ENCODE measurements at regions not wholly inside any gene's neighbourhood (a gene's known extent, or its start where the extent isn't known, plus 50 kb on each side); places are given as distances from the start of the nearest gene placed in this dataset.

DNA sequence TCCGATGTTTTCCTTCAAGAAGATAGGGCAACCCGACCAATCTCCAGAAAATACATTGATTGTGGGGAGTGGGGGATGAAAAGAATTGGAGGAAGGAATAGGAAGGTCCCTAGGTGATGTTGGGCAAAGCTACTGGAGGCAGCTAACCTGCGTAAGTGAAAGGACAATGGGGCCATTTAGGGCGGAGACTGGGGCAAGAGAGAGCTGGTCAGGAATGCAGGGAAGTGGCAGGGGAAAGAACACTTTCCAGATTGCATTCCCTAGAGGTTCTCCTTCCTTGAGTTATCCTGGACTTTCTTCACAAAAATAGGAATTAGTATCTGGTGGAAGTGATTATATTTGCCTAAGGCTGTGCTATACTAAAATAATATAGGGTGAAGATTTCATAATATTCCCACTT lies 151.8 kb upstream of the HMGA2 start:
- TF ChIP-seq, protein P1, sequence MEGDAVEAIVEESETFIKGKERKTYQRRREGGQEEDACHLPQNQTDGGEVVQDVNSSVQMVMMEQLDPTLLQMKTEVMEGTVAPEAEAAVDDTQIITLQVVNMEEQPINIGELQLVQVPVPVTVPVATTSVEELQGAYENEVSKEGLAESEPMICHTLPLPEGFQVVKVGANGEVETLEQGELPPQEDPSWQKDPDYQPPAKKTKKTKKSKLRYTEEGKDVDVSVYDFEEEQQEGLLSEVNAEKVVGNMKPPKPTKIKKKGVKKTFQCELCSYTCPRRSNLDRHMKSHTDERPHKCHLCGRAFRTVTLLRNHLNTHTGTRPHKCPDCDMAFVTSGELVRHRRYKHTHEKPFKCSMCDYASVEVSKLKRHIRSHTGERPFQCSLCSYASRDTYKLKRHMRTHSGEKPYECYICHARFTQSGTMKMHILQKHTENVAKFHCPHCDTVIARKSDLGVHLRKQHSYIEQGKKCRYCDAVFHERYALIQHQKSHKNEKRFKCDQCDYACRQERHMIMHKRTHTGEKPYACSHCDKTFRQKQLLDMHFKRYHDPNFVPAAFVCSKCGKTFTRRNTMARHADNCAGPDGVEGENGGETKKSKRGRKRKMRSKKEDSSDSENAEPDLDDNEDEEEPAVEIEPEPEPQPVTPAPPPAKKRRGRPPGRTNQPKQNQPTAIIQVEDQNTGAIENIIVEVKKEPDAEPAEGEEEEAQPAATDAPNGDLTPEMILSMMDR (IDR thresholded peaks at IDR 0.05; ENCODE audit: extremely low read depth in 1 of 2, insufficient read depth in 1 of 2, low read depth in 1 of 2, low read length in 2 of 2), result no peak
- TF ChIP-seq POLR2A (IDR thresholded peaks at IDR 0.05; ENCODE audit: low read depth, low read length), result no peak
- TF ChIP-seq POLR2AphosphoS5 (IDR thresholded peaks at IDR 0.05; ENCODE audit: insufficient read depth, low read depth, low read length), result no peak
- TF ChIP-seq, protein P2, sequence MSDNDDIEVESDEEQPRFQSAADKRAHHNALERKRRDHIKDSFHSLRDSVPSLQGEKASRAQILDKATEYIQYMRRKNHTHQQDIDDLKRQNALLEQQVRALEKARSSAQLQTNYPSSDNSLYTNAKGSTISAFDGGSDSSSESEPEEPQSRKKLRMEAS (IDR thresholded peaks at IDR 0.05; ENCODE audit: insufficient read depth, insufficient read length), result no peak
- TF ChIP-seq EZH2 (IDR thresholded peaks at IDR 0.05; ENCODE audit: borderline replicate concordance, low read depth, low read length, severe bottlenecking), result no peak
- TF ChIP-seq GATA2 (IDR thresholded peaks at IDR 0.05; ENCODE audit: insufficient read depth, insufficient read length, low read depth, low read length), result no peak
- TF ChIP-seq FOS (IDR thresholded peaks at IDR 0.05; ENCODE audit: borderline replicate concordance, insufficient read depth, low read length), result no peak
